ENCODE measurements at regions not wholly inside any gene's neighbourhood (a gene's known extent, or its start where the extent isn't known, plus 50 kb on each side); places are given as distances from the start of the nearest gene placed in this dataset.

GRCh38 chr19:13693889-13694288 is 70.4 kb upstream of the MRI1 start:
- DNase-seq (ENCODE audit: low read depth, low spot score) (no peak), ATAC-seq (no peak)
- H3K27ac ChIP-seq (ENCODE audit: low read depth, low read length): no peak overlapping the region
- ChIA-PET POLR2A (interaction anchor here (0.6 kb wide), 1 partner anchor 19 kb away, joined by 5 read pairs; no protein-coding TSS in a partner anchor), CTCF (no interaction called here), RAD21 (ENCODE audit: low non-redundant PET in 1 of 2, low total read pairs in 2 of 2, uncharacterized antibody in 2 of 2, unreplicated experiment in 2 of 2) (no interaction called here)
- intact Hi-C loops (cut with micrococcal nuclease): no loop called here
- H3K27me3 ChIP-seq (ENCODE audit: insufficient read depth, low read length): no peaks in the 10 kb centered on the region
- no TSS peak for BruUV-seq (replicated peaks)
- no peaks in the 10 kb centered on the region for H3K9me2 ChIP-seq (ENCODE audit: insufficient read depth)
- no peaks in the 10 kb centered on the region for H3K4me1 ChIP-seq (ENCODE audit: control insufficient read depth in 1 of 2, insufficient read depth in 2 of 2, low read length in 2 of 2)
- no peaks in the 10 kb centered on the region for H3K79me2 ChIP-seq (ENCODE audit: insufficient read depth, low read length)
- no peak overlapping the region for H3K4me2 ChIP-seq (ENCODE audit: low read length)
- TF ChIP-seq SRF (IDR thresholded peaks at IDR 0.05; ENCODE audit: low read depth): no peak
- no peak for TF ChIP-seq POLR2A (IDR thresholded peaks at IDR 0.05; ENCODE audit: borderline replicate concordance, extremely low read depth, insufficient read depth, insufficient read length)
- TF ChIP-seq CEBPB (IDR thresholded peaks at IDR 0.05; ENCODE audit: low read depth): no peak
- TF ChIP-seq EZH2phosphoT487 (IDR thresholded peaks at IDR 0.05; ENCODE audit: borderline replicate concordance): no peak
- no peak for TF ChIP-seq FOSL1 (IDR thresholded peaks at IDR 0.05; ENCODE audit: low read depth)
- TF ChIP-seq CTCF (IDR thresholded peaks at IDR 0.05 in 2 of 3, conservative IDR thresholded peaks at IDR 0.05 in 1 of 3; ENCODE audit: borderline replicate concordance in 1 of 3, insufficient read depth in 1 of 3, low read depth in 2 of 3, low read length in 2 of 3): no peak
- no peak for TF ChIP-seq ZFX (IDR thresholded peaks at IDR 0.05)
- TF ChIP-seq SIN3A (IDR thresholded peaks at IDR 0.05; ENCODE audit: low read depth): no peak
- TF ChIP-seq RAD21 (IDR thresholded peaks at IDR 0.05; ENCODE audit: low read depth): no peak
- no peak for TF ChIP-seq ELF1 (IDR thresholded peaks at IDR 0.05; ENCODE audit: borderline replicate concordance, low read depth)
- no peak for TF ChIP-seq YY1 (IDR thresholded peaks at IDR 0.05; ENCODE audit: extremely low read depth, insufficient replicate concordance, low read depth, low read length)
- no peak for TF ChIP-seq ZBTB33 (IDR thresholded peaks at IDR 0.05; ENCODE audit: extremely low read depth, insufficient replicate concordance, low read length)
- TF ChIP-seq CBX3 (IDR thresholded peaks at IDR 0.05; ENCODE audit: low read depth): no peak
- no peak for TF ChIP-seq ZNF274 (IDR thresholded peaks at IDR 0.05; ENCODE audit: low read depth, low read length)
- no peak for TF ChIP-seq POLR2AphosphoS5 (IDR thresholded peaks at IDR 0.05; ENCODE audit: low read depth, low read length)
- no peak for TF ChIP-seq EGR1 (IDR thresholded peaks at IDR 0.05; ENCODE audit: low read depth)
- no peak for TF ChIP-seq SP1 (IDR thresholded peaks at IDR 0.05; ENCODE audit: low read depth)
- no peak for TF ChIP-seq REST (IDR thresholded peaks at IDR 0.05; ENCODE audit: low read depth)
- no peak for TF ChIP-seq ATF3 (IDR thresholded peaks at IDR 0.05)
- TF ChIP-seq EZH2 (IDR thresholded peaks at IDR 0.05): no peak
- H4K20me1 ChIP-seq (ENCODE audit: insufficient read depth): no peaks in the 10 kb centered on the region
- H3K9ac ChIP-seq (ENCODE audit: low read length): no peak overlapping the region
- H3K9me3 ChIP-seq (ENCODE audit: control insufficient read depth in 1 of 2, insufficient read depth in 1 of 2, low read depth in 1 of 2, low read length in 2 of 2): no peaks in the 10 kb centered on the region
- H2AFZ ChIP-seq (ENCODE audit: low read depth, low read length, poor library complexity, severe bottlenecking): no peak overlapping the region
- no peak overlapping the region for H3K4me3 ChIP-seq (replicated peaks in 1 of 2; ENCODE audit: low read depth in 1 of 2, low read length in 2 of 2)
- H3K36me3 ChIP-seq (ENCODE audit: control insufficient read depth in 1 of 2, insufficient read depth in 2 of 2, low read length in 2 of 2): no peaks in the 10 kb centered on the region
